UCSD-AML1 (cell line): ENCODE measurements at regions not wholly inside any gene's neighbourhood (a gene's known extent, or its start where the extent isn't known, plus 50 kb on each side); places are given as distances from the start of the nearest gene placed in this dataset.

Experiments
- DNase-seq: peaks from one replicate; lab custom pipeline; 2025; ENCODE audit not compliant: unreplicated experiment; lab: John Stamatoyannopoulos, UW

- peak; percentile 23 for DNase-seq
Measured at GRCh38 chr1:87765057-87765680, 436.5 kb downstream of the LMO4 start.

GRCh38 chr1:87765681-87766070, 437.0 kb downstream of the LMO4 start:
- DNase-seq, result no peak

GRCh38 chr1:87766737-87767136, 438.1 kb downstream of the LMO4 start:
- no peak for DNase-seq

- no peak for DNase-seq
Measured at GRCh38 chr1:87778896-87779295, 450.2 kb downstream of the LMO4 start.

- DNase-seq, result no peak
Measured at GRCh38 chr1:87781554-87781953, 452.9 kb downstream of the LMO4 start.

- DNase-seq, result no peak
Measured at GRCh38 chr1:87783315-87783714, 454.6 kb downstream of the LMO4 start.

GRCh38 chr1:87785386-87785785, 456.7 kb downstream of the LMO4 start:
- no peak for DNase-seq

GRCh38 chr1:87786229-87786628, 457.5 kb downstream of the LMO4 start:
- DNase-seq, result no peak

- DNase-seq, result no peak
Measured at GRCh38 chr1:87786861-87787545, 458.3 kb downstream of the LMO4 start.

GRCh38 chr1:87787551-87787950, 458.9 kb downstream of the LMO4 start:
- no peak for DNase-seq

GRCh38 chr1:87790756-87791155, 462.1 kb downstream of the LMO4 start:
- no peak for DNase-seq

GRCh38 chr1:87791931-87792740, 463.5 kb downstream of the LMO4 start:
- DNase-seq, result no peak

- no peak for DNase-seq
Measured at GRCh38 chr1:87794788-87795614, 466.3 kb downstream of the LMO4 start.

GRCh38 chr1:87795615-87796337, 467.1 kb downstream of the LMO4 start:
- DNase-seq, result no peak

- no peak for DNase-seq
Measured at GRCh38 chr1:87796471-87796901, 467.8 kb downstream of the LMO4 start.

- DNase-seq, result no peak
Measured at GRCh38 chr1:87799451-87799850, 470.8 kb downstream of the LMO4 start.

GRCh38 chr1:87800006-87800405, 471.3 kb downstream of the LMO4 start:
- no peak for DNase-seq

- DNase-seq, result no peak
Measured at GRCh38 chr1:87803375-87803774, 474.7 kb downstream of the LMO4 start.

GRCh38 chr1:87804128-87804527, 475.4 kb downstream of the LMO4 start:
- no peak for DNase-seq

GRCh38 chr1:87805666-87806378, 477.1 kb downstream of the LMO4 start:
- no peak for DNase-seq
